Upper lobe of left lung (tissue), 6 donors: ENCODE measurements at regions not wholly inside any gene's neighbourhood (a gene's known extent, or its start where the extent isn't known, plus 50 kb on each side); places are given as distances from the start of the nearest gene placed in this dataset.

Source experiments
- ATAC-seq, 2 donors: fragments of 200-7000 bp; cut with Tn5 transposase; one replicate each; pipeline ENCODE4 v1.9.1; 2022; ENCODE audit warnings: mild to moderate bottlenecking in 2 of 2, moderate library complexity in 2 of 2; ENCODE audit not compliant: low FRiP score in 2 of 2
- DNase-seq, 2 donors: peaks; one replicate each; pipeline ENCODE4 v3.0.0-alpha.2; 2019 to 2020
- H3K27ac ChIP-seq, 4 donors: fragments of 200-600 bp; sonication (generic); one replicate each; pipeline ENCODE4 v1.5.1; 2016 to 2019
- H3K27me3 ChIP-seq, 4 donors: fragments of 200-600 bp; sonication (generic); one replicate each; pipeline ENCODE4 v1.5.1; 2017 to 2019
- H3K36me3 ChIP-seq, 4 donors: fragments of 200-600 bp; sonication (generic); one replicate each; pipeline ENCODE4 v1.5.1; 2016 to 2019
- H3K4me1 ChIP-seq, 4 donors: fragments of 200-600 bp; sonication (generic); one replicate each; pipeline ENCODE4 v1.5.1; 2018 to 2019
- H3K4me3 ChIP-seq, 4 donors: fragments of 200-600 bp; sonication (generic); one replicate each; pipeline ENCODE4 v1.5.1; 2017 to 2019; ENCODE audit warnings: mild to moderate bottlenecking in 2 of 4, moderate library complexity in 1 of 4
- H3K9me3 ChIP-seq, 4 donors: fragments of 200-600 bp; sonication (generic); one replicate each; pipeline ENCODE4 v1.5.1; 2018 to 2019
- EP300 ChIP-seq, 4 donors: sonication (generic); formaldehyde crosslinking; IDR thresholded peaks; one replicate each; pipeline ENCODE4 v1.5.1; 2017; ENCODE audit warnings: antibody characterized with exemption in 4 of 4, control low read depth in 2 of 4
- POLR2A ChIP-seq, 4 donors: fragments of 450-650 bp; IDR thresholded peaks; one replicate each; pipeline ENCODE4 v1.5.1; 2016 to 2017; ENCODE audit warnings: antibody characterized with exemption in 4 of 4, mild to moderate bottlenecking in 2 of 4
- POLR2AphosphoS5 ChIP-seq, 2 donors: sonication (generic); formaldehyde crosslinking; IDR thresholded peaks; one replicate each; pipeline ENCODE4 v1.5.1; 2017; ENCODE audit warnings: antibody characterized with exemption in 2 of 2
- WGBS, 2 donors: methylation state at CpG; one replicate each; pipeline ENCODE4 v1.1.5; 2017 to 2018; 5-methylcytosine and 5-hydroxymethylcytosine counted together
- TF ChIP-seq, protein P1 (sequence below), 6 experiments: fragments of 450-650 bp in 4 of 6; fragments of 200-600 bp in 2 of 6; sonication (generic) in 2 of 6; IDR thresholded peaks; one replicate each; pipeline ENCODE4 v1.5.1; 2016 to 2019; ENCODE audit warnings: antibody characterized with exemption in 6 of 6
- donor health status: DM: no; HTN: no; CAD: no; lungs with moderate emphysema.
- donor health status: DM: no; HTN: yes; CAD: no; lungs with severe emphysema.

DNA sequence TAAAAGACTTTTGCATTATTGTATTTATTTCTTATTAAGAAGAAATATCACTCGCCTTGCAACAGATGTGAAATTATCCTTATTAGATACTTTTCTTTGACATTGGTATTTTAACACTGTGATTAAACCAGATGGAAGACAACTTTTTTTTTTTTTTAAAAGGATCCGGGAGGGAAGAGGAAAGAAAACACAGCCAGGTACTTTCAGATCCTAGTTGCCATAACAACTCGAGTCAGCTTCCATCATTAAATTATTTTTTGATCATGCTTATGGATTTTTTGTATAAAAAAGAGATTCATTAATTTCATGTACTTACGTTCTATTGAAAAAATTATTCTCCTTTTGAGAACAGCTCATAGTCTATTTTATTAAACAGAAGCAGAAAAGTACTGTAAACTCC is 515.7 kb downstream of the TBC1D4 start:
- Histone ChIP-seq H3K4me1 (no peaks in the 10 kb centered on the region), H3K27ac (no peak overlapping the region), H3K4me3 (no peak overlapping the region), H3K36me3 (no peaks in the 10 kb centered on the region), H3K9me3 (no peaks in the 10 kb centered on the region), H3K27me3 (no peaks in the 10 kb centered on the region)
- DNase-seq (no peak), ATAC-seq (no peak)
- 64 to 74% methylated on average over 4 of the region's 4 CpGs for WGBS, 2 donors
- no peak for TF ChIP-seq EP300 (IDR thresholded peaks at IDR 0.05)
- TF ChIP-seq POLR2AphosphoS5 (IDR thresholded peaks at IDR 0.05), result no peak
- TF ChIP-seq POLR2A (IDR thresholded peaks at IDR 0.05), result no peak
- TF ChIP-seq, protein P1, sequence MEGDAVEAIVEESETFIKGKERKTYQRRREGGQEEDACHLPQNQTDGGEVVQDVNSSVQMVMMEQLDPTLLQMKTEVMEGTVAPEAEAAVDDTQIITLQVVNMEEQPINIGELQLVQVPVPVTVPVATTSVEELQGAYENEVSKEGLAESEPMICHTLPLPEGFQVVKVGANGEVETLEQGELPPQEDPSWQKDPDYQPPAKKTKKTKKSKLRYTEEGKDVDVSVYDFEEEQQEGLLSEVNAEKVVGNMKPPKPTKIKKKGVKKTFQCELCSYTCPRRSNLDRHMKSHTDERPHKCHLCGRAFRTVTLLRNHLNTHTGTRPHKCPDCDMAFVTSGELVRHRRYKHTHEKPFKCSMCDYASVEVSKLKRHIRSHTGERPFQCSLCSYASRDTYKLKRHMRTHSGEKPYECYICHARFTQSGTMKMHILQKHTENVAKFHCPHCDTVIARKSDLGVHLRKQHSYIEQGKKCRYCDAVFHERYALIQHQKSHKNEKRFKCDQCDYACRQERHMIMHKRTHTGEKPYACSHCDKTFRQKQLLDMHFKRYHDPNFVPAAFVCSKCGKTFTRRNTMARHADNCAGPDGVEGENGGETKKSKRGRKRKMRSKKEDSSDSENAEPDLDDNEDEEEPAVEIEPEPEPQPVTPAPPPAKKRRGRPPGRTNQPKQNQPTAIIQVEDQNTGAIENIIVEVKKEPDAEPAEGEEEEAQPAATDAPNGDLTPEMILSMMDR (IDR thresholded peaks at IDR 0.05), result no peak

DNA sequence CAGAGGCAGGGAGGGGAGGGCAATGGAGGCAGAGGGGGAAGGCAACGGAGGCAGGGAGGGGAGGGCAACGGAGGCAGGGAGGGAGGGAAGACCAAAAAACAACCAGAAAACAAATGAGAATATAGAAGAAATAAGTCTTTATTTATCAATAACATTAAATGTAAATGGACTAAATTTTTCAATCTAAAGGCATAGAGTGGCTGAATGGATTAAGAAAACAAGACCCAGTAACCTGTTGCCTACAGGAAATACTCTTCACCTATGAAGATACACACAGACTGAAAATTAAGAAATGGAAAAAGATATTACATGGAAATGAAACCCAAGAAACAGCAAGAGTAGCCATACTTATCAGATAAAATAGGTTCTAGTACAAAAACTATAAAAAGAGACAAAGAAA is 536.3 kb downstream of the TBC1D4 start:
- DNase-seq (no peak), ATAC-seq (no peak)
- H3K27ac ChIP-seq, result no peak overlapping the region
- WGBS, 2 donors, result 89 to 90% methylated on average over 2 of the region's 2 CpGs
- no peaks in the 10 kb centered on the region for H3K36me3 ChIP-seq
- no peaks in the 10 kb centered on the region for H3K27me3 ChIP-seq
- peaks cover 0 to 14% (median 5%) of the 10 kb centered on the region in 4 donors for H3K9me3 ChIP-seq
- H3K4me3 ChIP-seq, result no peak overlapping the region
- TF ChIP-seq EP300 (IDR thresholded peaks at IDR 0.05) (no peak), POLR2A (IDR thresholded peaks at IDR 0.05) (no peak), POLR2AphosphoS5 (IDR thresholded peaks at IDR 0.05) (no peak)
- TF ChIP-seq, protein P1 (IDR thresholded peaks at IDR 0.05), result no peak
- H3K4me1 ChIP-seq, result no peaks in the 10 kb centered on the region

DNA sequence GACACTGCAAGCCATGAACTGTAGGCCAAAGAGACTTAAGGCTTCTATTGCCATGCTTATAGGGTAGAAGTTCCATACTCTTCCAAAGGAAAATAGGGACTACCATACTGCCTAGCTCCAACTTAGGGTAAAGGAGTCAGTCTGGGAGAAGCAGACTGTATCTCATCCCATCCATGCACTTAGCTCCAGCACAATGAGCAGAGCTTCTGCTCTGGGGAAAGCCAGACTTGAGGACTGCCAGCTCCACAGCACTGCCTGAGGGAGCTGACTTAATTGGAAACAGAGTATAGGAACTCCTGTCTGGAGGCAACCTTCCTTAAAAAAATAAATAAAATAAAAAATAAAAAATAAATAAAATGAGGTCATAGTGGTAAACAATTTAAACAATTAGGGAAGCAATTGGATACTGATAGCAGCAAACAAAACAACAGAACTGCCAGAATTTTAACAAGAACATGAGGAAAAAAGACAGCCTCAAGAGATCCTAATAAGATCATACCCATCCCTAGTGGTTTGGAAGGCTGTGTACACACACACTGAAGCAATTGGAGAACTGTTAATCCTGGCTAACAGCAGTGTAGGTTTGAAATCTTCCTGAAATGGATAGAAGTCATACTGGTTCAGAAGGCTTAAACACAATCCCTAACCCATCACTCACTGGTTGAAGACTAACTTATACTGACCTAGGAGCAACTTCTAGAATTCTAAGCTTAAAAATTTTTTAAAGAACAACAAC is 550.1 kb downstream of the TBC1D4 start:
- no peak for DNase-seq
- H3K9me3 ChIP-seq, result no peaks in the 10 kb centered on the region
- no peak for ATAC-seq

DNA sequence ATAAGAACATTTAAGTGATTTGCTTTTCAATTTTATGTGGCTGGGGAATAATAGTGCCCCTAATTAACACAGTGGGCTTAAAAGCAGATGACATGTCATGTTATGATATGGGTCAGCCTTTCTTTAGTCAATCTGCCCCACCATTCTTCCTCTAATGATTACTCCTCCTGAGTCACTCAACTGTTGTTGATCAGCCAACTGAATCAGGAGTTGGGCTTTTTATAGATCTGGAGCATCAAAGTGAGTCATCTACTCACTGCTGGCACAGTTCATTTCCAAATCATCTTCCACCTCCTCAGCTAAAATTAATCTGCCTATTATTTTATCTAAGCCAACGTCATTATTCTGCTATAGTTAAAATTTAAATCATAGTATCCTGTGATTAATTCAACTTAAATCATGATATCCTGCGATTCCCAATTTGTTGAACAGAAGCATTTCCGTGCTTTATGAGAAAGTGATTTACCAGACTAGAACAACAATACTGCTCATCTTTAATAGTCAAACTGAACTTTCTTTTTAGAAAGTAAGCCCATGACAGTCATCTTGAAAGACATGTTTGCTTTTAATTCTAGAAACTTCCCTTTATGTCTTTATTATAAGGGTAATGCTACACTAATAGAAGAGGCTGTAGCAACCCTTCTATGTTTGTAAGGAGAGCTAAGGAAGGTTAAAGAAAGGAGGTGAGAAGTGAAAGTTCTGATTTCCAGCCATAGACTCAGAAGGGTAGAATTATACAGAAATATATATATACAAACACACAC is 551.4 kb downstream of the TBC1D4 start:
- H3K4me3 ChIP-seq, result no peak overlapping the region
- 85 to 87% methylated on average over 3 of the region's 3 CpGs for WGBS, 2 donors
- ATAC-seq, result peak in 1 of 2 donors; percentile 48
- no peaks in the 10 kb centered on the region for H3K9me3 ChIP-seq
- H3K36me3 ChIP-seq, result no peaks in the 10 kb centered on the region
- no peaks in the 10 kb centered on the region for H3K4me1 ChIP-seq
- H3K27me3 ChIP-seq, result no peaks in the 10 kb centered on the region
- DNase-seq, result no peak
- TF ChIP-seq POLR2AphosphoS5 (IDR thresholded peaks at IDR 0.05) (no peak), POLR2A (IDR thresholded peaks at IDR 0.05) (no peak), EP300 (IDR thresholded peaks at IDR 0.05) (no peak)
- TF ChIP-seq, protein P1 (IDR thresholded peaks at IDR 0.05), result no peak
- no peak overlapping the region for H3K27ac ChIP-seq

More for the DNA sequence above, 550.1 kb downstream of the TBC1D4 start:
- Histone ChIP-seq H3K36me3 (no peaks in the 10 kb centered on the region), H3K4me1 (no peaks in the 10 kb centered on the region), H3K4me3 (no peak overlapping the region), H3K27me3 (no peaks in the 10 kb centered on the region), H3K27ac (no peak overlapping the region)
- TF ChIP-seq POLR2AphosphoS5 (IDR thresholded peaks at IDR 0.05) (no peak), EP300 (IDR thresholded peaks at IDR 0.05) (no peak), POLR2A (IDR thresholded peaks at IDR 0.05) (no peak)
- TF ChIP-seq, protein P1 (IDR thresholded peaks at IDR 0.05), result no peak
